ENCODE measurements at regions not wholly inside any gene's neighbourhood (a gene's known extent, or its start where the extent isn't known, plus 50 kb on each side); places are given as distances from the start of the nearest gene placed in this dataset.

DNA sequence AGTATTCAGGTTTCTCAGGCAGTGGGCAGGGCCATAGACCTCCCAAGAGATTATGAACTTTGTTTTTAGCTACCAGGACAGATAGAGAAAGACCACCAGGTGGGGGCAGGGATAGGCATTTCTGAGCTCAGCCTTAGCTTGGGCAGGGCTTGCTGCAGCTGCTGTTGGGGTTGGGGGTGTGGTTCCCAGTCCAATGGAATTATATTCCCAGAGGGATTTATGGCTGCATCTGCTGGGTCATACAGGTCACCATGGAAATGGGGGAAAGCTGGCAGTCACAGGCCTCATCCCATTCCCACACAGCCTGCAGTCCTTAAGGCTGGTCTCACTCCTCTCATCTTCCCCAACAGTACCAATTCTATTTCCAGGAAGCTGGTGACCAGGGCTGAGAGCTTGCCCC, 144.6 kb upstream of the ZPLD1 start:
- Histone ChIP-seq H2AFZ (ENCODE audit: control insufficient read depth, low read depth, low read length) (no peak overlapping the region), H3K27me3 (replicated peaks in 1 of 2; ENCODE audit: control insufficient read depth in 2 of 2, insufficient read depth in 2 of 2, low read length in 1 of 2) (no peaks in the 10 kb centered on the region), H3K4me2 (ENCODE audit: control insufficient read depth, insufficient read depth) (no peak overlapping the region), H3K9me3 (replicated peaks; ENCODE audit: control insufficient read depth, insufficient read depth, low read length) (no peaks in the 10 kb centered on the region), H4K20me1 (ENCODE audit: control insufficient read depth, insufficient read depth) (no peaks in the 10 kb centered on the region), H3K4me1 (ENCODE audit: control insufficient read depth, insufficient read depth, low read length) (no peaks in the 10 kb centered on the region), H3K27ac (ENCODE audit: control insufficient read depth, insufficient read depth) (no peak overlapping the region), H3K9ac (ENCODE audit: control insufficient read depth, insufficient read depth, low read length) (no peak overlapping the region), H3K36me3 (ENCODE audit: control insufficient read depth in 2 of 2, insufficient read depth in 2 of 2, low read length in 1 of 2) (no peaks in the 10 kb centered on the region), H3K79me2 (ENCODE audit: control insufficient read depth, insufficient read depth, low read length) (no peaks in the 10 kb centered on the region), H3K4me3 (no peak overlapping the region)
- intact Hi-C loops (cut with micrococcal nuclease; ENCODE audit: unreplicated experiment) = no loop called here
- ChIA-PET POLR2A (no interaction called here), SMC1A (ENCODE audit: uncharacterized antibody, unreplicated experiment) (interaction anchor here (1.2 kb wide), 1 partner anchor 61 kb away, joined by 4 read pairs; no protein-coding TSS in a partner anchor), CTCF (no interaction called here), RAD21 (ENCODE audit: unreplicated experiment) (no interaction called here)
- no peak for DNase-seq (ENCODE audit: low read depth, low spot score)
- in situ Hi-C loops (cut with MboI) = no loop called here
- no peak for ATAC-seq
- FAIRE-seq = no peak
- no TSS peak for BruUV-seq (replicated peaks)
- TF ChIP-seq RUNX3 (IDR thresholded peaks at IDR 0.05; ENCODE audit: low read length) (no peak), ASH2L (IDR thresholded peaks at IDR 0.05; ENCODE audit: borderline replicate concordance, low read depth) (no peak), KLF5 (IDR thresholded peaks at IDR 0.05; ENCODE audit: partially characterized antibody) (no peak), ESRRA (IDR thresholded peaks at IDR 0.05; ENCODE audit: low read length) (no peak), IRF4 (IDR thresholded peaks at IDR 0.05; ENCODE audit: low read depth, low read length) (no peak), GATAD2B (conservative IDR thresholded peaks at IDR 0.05; ENCODE audit: low read depth) (no peak), NR2F1 (conservative IDR thresholded peaks at IDR 0.05) (no peak), CREM (IDR thresholded peaks at IDR 0.05; ENCODE audit: low read depth) (no peak), ETV6 (conservative IDR thresholded peaks at IDR 0.05 in 1 of 2, IDR thresholded peaks at IDR 0.05 in 1 of 2; ENCODE audit: borderline replicate concordance in 1 of 2, low read depth in 1 of 2) (no peak), DPF2 (IDR thresholded peaks at IDR 0.05) (no peak), PAX5 (IDR thresholded peaks at IDR 0.05; ENCODE audit: borderline replicate concordance, low read depth, low read length) (no peak)
- TF ChIP-seq, protein P1, sequence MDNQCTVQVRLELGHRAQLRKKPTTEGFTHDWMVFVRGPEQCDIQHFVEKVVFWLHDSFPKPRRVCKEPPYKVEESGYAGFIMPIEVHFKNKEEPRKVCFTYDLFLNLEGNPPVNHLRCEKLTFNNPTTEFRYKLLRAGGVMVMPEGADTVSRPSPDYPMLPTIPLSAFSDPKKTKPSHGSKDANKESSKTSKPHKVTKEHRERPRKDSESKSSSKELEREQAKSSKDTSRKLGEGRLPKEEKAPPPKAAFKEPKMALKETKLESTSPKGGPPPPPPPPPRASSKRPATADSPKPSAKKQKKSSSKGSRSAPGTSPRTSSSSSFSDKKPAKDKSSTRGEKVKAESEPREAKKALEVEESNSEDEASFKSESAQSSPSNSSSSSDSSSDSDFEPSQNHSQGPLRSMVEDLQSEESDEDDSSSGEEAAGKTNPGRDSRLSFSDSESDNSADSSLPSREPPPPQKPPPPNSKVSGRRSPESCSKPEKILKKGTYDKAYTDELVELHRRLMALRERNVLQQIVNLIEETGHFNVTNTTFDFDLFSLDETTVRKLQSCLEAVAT (IDR thresholded peaks at IDR 0.05) = no peak
- TF ChIP-seq, protein P2, sequence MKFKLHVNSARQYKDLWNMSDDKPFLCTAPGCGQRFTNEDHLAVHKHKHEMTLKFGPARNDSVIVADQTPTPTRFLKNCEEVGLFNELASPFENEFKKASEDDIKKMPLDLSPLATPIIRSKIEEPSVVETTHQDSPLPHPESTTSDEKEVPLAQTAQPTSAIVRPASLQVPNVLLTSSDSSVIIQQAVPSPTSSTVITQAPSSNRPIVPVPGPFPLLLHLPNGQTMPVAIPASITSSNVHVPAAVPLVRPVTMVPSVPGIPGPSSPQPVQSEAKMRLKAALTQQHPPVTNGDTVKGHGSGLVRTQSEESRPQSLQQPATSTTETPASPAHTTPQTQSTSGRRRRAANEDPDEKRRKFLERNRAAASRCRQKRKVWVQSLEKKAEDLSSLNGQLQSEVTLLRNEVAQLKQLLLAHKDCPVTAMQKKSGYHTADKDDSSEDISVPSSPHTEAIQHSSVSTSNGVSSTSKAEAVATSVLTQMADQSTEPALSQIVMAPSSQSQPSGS (IDR thresholded peaks at IDR 0.05; ENCODE audit: low read length) = no peak
- TF ChIP-seq, protein P3, sequence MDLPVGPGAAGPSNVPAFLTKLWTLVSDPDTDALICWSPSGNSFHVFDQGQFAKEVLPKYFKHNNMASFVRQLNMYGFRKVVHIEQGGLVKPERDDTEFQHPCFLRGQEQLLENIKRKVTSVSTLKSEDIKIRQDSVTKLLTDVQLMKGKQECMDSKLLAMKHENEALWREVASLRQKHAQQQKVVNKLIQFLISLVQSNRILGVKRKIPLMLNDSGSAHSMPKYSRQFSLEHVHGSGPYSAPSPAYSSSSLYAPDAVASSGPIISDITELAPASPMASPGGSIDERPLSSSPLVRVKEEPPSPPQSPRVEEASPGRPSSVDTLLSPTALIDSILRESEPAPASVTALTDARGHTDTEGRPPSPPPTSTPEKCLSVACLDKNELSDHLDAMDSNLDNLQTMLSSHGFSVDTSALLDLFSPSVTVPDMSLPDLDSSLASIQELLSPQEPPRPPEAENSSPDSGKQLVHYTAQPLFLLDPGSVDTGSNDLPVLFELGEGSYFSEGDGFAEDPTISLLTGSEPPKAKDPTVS (IDR thresholded peaks at IDR 0.05; ENCODE audit: low read depth, low read length) = no peak
- TF ChIP-seq, protein P4, sequence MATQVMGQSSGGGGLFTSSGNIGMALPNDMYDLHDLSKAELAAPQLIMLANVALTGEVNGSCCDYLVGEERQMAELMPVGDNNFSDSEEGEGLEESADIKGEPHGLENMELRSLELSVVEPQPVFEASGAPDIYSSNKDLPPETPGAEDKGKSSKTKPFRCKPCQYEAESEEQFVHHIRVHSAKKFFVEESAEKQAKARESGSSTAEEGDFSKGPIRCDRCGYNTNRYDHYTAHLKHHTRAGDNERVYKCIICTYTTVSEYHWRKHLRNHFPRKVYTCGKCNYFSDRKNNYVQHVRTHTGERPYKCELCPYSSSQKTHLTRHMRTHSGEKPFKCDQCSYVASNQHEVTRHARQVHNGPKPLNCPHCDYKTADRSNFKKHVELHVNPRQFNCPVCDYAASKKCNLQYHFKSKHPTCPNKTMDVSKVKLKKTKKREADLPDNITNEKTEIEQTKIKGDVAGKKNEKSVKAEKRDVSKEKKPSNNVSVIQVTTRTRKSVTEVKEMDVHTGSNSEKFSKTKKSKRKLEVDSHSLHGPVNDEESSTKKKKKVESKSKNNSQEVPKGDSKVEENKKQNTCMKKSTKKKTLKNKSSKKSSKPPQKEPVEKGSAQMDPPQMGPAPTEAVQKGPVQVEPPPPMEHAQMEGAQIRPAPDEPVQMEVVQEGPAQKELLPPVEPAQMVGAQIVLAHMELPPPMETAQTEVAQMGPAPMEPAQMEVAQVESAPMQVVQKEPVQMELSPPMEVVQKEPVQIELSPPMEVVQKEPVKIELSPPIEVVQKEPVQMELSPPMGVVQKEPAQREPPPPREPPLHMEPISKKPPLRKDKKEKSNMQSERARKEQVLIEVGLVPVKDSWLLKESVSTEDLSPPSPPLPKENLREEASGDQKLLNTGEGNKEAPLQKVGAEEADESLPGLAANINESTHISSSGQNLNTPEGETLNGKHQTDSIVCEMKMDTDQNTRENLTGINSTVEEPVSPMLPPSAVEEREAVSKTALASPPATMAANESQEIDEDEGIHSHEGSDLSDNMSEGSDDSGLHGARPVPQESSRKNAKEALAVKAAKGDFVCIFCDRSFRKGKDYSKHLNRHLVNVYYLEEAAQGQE (IDR thresholded peaks at IDR 0.05; ENCODE audit: low read depth, low read length) = no peak
- TF ChIP-seq, protein P5, sequence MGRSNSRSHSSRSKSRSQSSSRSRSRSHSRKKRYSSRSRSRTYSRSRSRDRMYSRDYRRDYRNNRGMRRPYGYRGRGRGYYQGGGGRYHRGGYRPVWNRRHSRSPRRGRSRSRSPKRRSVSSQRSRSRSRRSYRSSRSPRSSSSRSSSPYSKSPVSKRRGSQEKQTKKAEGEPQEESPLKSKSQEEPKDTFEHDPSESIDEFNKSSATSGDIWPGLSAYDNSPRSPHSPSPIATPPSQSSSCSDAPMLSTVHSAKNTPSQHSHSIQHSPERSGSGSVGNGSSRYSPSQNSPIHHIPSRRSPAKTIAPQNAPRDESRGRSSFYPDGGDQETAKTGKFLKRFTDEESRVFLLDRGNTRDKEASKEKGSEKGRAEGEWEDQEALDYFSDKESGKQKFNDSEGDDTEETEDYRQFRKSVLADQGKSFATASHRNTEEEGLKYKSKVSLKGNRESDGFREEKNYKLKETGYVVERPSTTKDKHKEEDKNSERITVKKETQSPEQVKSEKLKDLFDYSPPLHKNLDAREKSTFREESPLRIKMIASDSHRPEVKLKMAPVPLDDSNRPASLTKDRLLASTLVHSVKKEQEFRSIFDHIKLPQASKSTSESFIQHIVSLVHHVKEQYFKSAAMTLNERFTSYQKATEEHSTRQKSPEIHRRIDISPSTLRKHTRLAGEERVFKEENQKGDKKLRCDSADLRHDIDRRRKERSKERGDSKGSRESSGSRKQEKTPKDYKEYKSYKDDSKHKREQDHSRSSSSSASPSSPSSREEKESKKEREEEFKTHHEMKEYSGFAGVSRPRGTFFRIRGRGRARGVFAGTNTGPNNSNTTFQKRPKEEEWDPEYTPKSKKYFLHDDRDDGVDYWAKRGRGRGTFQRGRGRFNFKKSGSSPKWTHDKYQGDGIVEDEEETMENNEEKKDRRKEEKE (IDR thresholded peaks at IDR 0.05) = no peak
